HCT116 (cell line): ENCODE measurements at regions not wholly inside any gene's neighbourhood (a gene's known extent, or its start where the extent isn't known, plus 50 kb on each side); places are given as distances from the start of the nearest gene placed in this dataset.

Experiments
- ATAC-seq: fragments of 200-7000 bp; cut with Tn5 transposase; 2 replicates; pipeline ENCODE4 v1.9.1; 2020; ENCODE audit warnings: mild to moderate bottlenecking, moderate library complexity
- BruUV-seq: library from RNA; stranded (reverse); fragments of 400-500 nt; replicated peaks from 2 replicates; lab custom pipeline; 2021; lab: Mats Ljungman, UMichigan
- CTCF ChIA-PET: fragments of 300-600 bp; sonication (Branson Sonifier 250); formaldehyde crosslinking; loops from one replicate; lab custom pipeline; 2021; ENCODE audit warnings: antibody characterized with exemption; lab: Charles Lee
- POLR2A ChIA-PET: fragments of 300-600, 350-600 bp; sonication (Branson Sonifier 250); formaldehyde crosslinking; loops from one replicate; lab custom pipeline; 2021; ENCODE audit warnings: antibody characterized with exemption; lab: Charles Lee
- RAD21 ChIA-PET, 2 experiments: fragments of 300-600 bp; sonication (Branson Sonifier 250); formaldehyde crosslinking; loops; one replicate each; lab custom pipeline; 2023; ENCODE audit warnings: low total read pairs in 2 of 2; ENCODE audit not compliant: uncharacterized antibody in 2 of 2, unreplicated experiment in 2 of 2, low non-redundant PET in 1 of 2; lab: Charles Lee
- DNase-seq: peaks from one replicate; pipeline ENCODE4 v3.0.0-alpha.2; 2010; ENCODE audit warnings: low read depth, low spot score
- H2AFZ ChIP-seq: fragments of 200-600 bp; shearing (Covaris generic), sonication (generic); 2 replicates; pipeline ENCODE4 v1.6.1; 2017; ENCODE audit warnings: low read depth, mixed run types, mixed read lengths, antibody characterized with exemption, low read length; ENCODE audit not compliant: poor library complexity, severe bottlenecking
- H3K27ac ChIP-seq: 2 replicates; pipeline ENCODE4 v1.5.1; 2012; ENCODE audit warnings: low read depth, low read length
- H3K27me3 ChIP-seq: fragments of 200-600 bp; sonication (generic); 2 replicates; pipeline ENCODE4 v1.6.1; 2016; ENCODE audit warnings: mixed run types, low read length, mixed read lengths; ENCODE audit not compliant: insufficient read depth
- H3K36me3 ChIP-seq, 2 experiments: fragments of 200-500 bp in 1 of 2; fragments of 200-600 bp in 1 of 2; sonication (Bioruptor generic) in 1 of 2; sonication (generic) in 1 of 2; 2 replicates each; pipeline versions ENCODE4 v1.5.1 to v1.6.1; 2014 to 2016; ENCODE audit warnings: low read length in 2 of 2, inconsistent platforms in 1 of 2, mixed read lengths in 1 of 2, mixed run types in 1 of 2; ENCODE audit not compliant: insufficient read depth in 2 of 2, control insufficient read depth in 1 of 2
- H3K4me1 ChIP-seq, 2 experiments: fragments of 200-600 bp in 1 of 2; sonication (generic) in 1 of 2; 2 replicates each; pipeline versions ENCODE4 v1.5.1 to v1.6.1; 2012 to 2017; ENCODE audit warnings: low read length in 2 of 2, inconsistent platforms in 1 of 2, mild to moderate bottlenecking in 1 of 2, mixed read lengths in 1 of 2, mixed run types in 1 of 2, moderate library complexity in 1 of 2; ENCODE audit not compliant: insufficient read depth in 2 of 2, control insufficient read depth in 1 of 2
- H3K4me2 ChIP-seq: fragments of 200-600 bp; sonication (generic); 2 replicates; pipeline ENCODE4 v1.6.1; 2017; ENCODE audit warnings: mixed run types, low read length, mixed read lengths
- H3K4me3 ChIP-seq, 2 experiments: fragments of 200-600 bp in 1 of 2; sonication (generic) in 1 of 2; replicated peaks in 1 of 2; 2 replicates each; pipeline ENCODE4 v1.5.1; 2011 to 2016; ENCODE audit warnings: low read length in 2 of 2, control low read depth in 1 of 2, low read depth in 1 of 2, mild to moderate bottlenecking in 1 of 2, mixed read lengths in 1 of 2, mixed run types in 1 of 2
- H3K79me2 ChIP-seq: fragments of 200-600 bp; sonication (generic); 2 replicates; pipeline ENCODE4 v1.6.1; 2017; ENCODE audit warnings: mild to moderate bottlenecking, mixed run types, low read length, moderate library complexity, mixed read lengths; ENCODE audit not compliant: insufficient read depth
- H3K9ac ChIP-seq: fragments of 200-600 bp; sonication (generic); 2 replicates; pipeline ENCODE4 v1.6.1; 2016; ENCODE audit warnings: low read length, mixed read lengths
- H3K9me2 ChIP-seq: fragments of 200-600 bp; sonication (generic), shearing (Covaris generic); 2 replicates; pipeline ENCODE4 v1.6.1; 2017; ENCODE audit warnings: mixed run types, mild to moderate bottlenecking, moderate library complexity; ENCODE audit not compliant: insufficient read depth
- H3K9me3 ChIP-seq, 2 experiments: fragments of 200-500 bp in 1 of 2; fragments of 200-600 bp in 1 of 2; sonication (Bioruptor generic) in 1 of 2; sonication (generic) in 1 of 2; 2 replicates each; pipeline ENCODE4 v1.6.1; 2014 to 2017; ENCODE audit warnings: low read length in 2 of 2, mixed read lengths in 2 of 2, inconsistent platforms in 1 of 2, low read depth in 1 of 2, mild to moderate bottlenecking in 1 of 2, mixed run types in 1 of 2, moderate library complexity in 1 of 2; ENCODE audit not compliant: control insufficient read depth in 1 of 2, insufficient read depth in 1 of 2
- H4K20me1 ChIP-seq: fragments of 200-600 bp; sonication (generic), shearing (Covaris generic); 2 replicates; pipeline ENCODE4 v1.6.1; 2017; ENCODE audit warnings: mixed run types, mild to moderate bottlenecking, moderate library complexity; ENCODE audit not compliant: insufficient read depth
- CEBPB ChIP-seq: IDR thresholded peaks from 2 replicates; pipeline ENCODE4 v1.6.1; 2012; ENCODE audit warnings: low read depth
- EGR1 ChIP-seq: IDR thresholded peaks from 2 replicates; pipeline ENCODE4 v1.6.1; 2012; ENCODE audit warnings: low read depth
- POLR2AphosphoS5 ChIP-seq: IDR thresholded peaks from 2 replicates; pipeline ENCODE4 v1.6.1; 2011; ENCODE audit warnings: mild to moderate bottlenecking, low read depth, low read length, moderate library complexity
- SRF ChIP-seq: IDR thresholded peaks from 2 replicates; pipeline ENCODE4 v1.6.1; 2012; ENCODE audit warnings: low read depth
- TCF7L2 ChIP-seq: IDR thresholded peaks from 2 replicates; pipeline ENCODE4 v1.7.0; 2011; ENCODE audit warnings: borderline replicate concordance, inconsistent platforms; ENCODE audit not compliant: insufficient read depth, insufficient read length; ENCODE audit errors: extremely low read depth
- ZBTB33 ChIP-seq: IDR thresholded peaks from 2 replicates; pipeline ENCODE4 v1.6.1; 2011; ENCODE audit warnings: mild to moderate bottlenecking, low read length, moderate library complexity; ENCODE audit not compliant: insufficient replicate concordance; ENCODE audit errors: extremely low read depth
- ZFX ChIP-seq: fragments of 450-650 bp; IDR thresholded peaks from 2 replicates; pipeline ENCODE4 v1.6.1; 2017
- intact Hi-C: fragments of 100-400 bp; cut with micrococcal nuclease; formaldehyde crosslinking; loops from 2 replicates; pipeline ENCODE4 v1.10.0; 2022

GRCh38 chr2:128684523-128684922, 365.9 kb upstream of the HS6ST1 start:
- no peak for DNase-seq
- H3K9ac ChIP-seq: no peak overlapping the region
- no peaks in the 10 kb centered on the region for H3K9me3 ChIP-seq
- no peaks in the 10 kb centered on the region for H4K20me1 ChIP-seq
- H3K9me2 ChIP-seq: no peaks in the 10 kb centered on the region
- no peak overlapping the region for H3K27ac ChIP-seq
- POLR2A ChIA-PET: no interaction called here
- RAD21 ChIA-PET: no interaction called here
- no peak overlapping the region for H3K4me3 ChIP-seq
- no peaks in the 10 kb centered on the region for H3K79me2 ChIP-seq
- no TSS peak for BruUV-seq
- no peak overlapping the region for H2AFZ ChIP-seq
- CTCF ChIA-PET: no interaction called here
- H3K36me3 ChIP-seq: no peaks in the 10 kb centered on the region
- H3K4me1 ChIP-seq: no peaks in the 10 kb centered on the region
- H3K4me2 ChIP-seq: no peak overlapping the region
- no peak for ATAC-seq
- H3K27me3 ChIP-seq: no peaks in the 10 kb centered on the region
- no peak for TF ChIP-seq POLR2AphosphoS5
- intact Hi-C loops: no loop called here

- DNase-seq (no peak), ATAC-seq (no peak)
- H3K27me3 ChIP-seq: 0 out of 2 replicates have a peak, but pooled peaks cover under 1% of the 10 kb centered on the region
- TF ChIP-seq TCF7L2 (no peak), SRF (no peak), CEBPB (no peak), EGR1 (no peak), ZBTB33 (no peak), ZFX (no peak)
- no peaks in the 10 kb centered on the region for H3K36me3 ChIP-seq
- POLR2A ChIA-PET: no interaction called here
- H4K20me1 ChIP-seq: no peaks in the 10 kb centered on the region
- RAD21 ChIA-PET: no interaction called here
- no TSS peak for BruUV-seq
- CTCF ChIA-PET: no interaction called here
- H3K4me2 ChIP-seq: no peak overlapping the region
- no peak overlapping the region for H3K4me3 ChIP-seq
- no peaks in the 10 kb centered on the region for H3K9me3 ChIP-seq
- H3K9ac ChIP-seq: no peak overlapping the region
- H3K9me2 ChIP-seq: no peaks in the 10 kb centered on the region
- H3K4me1 ChIP-seq: no peaks in the 10 kb centered on the region
- intact Hi-C loops: no loop called here
- no peak overlapping the region for H3K27ac ChIP-seq
- H3K79me2 ChIP-seq: no peaks in the 10 kb centered on the region
- no peak overlapping the region for H2AFZ ChIP-seq
Measured at GRCh38 chr2:128685841-128686496, 367.3 kb upstream of the HS6ST1 start.
